ENCODE measurements at regions not wholly inside any gene's neighbourhood (a gene's known extent, or its start where the extent isn't known, plus 50 kb on each side); places are given as distances from the start of the nearest gene placed in this dataset.

- Histone ChIP-seq H3K4ac (ENCODE audit: low read depth, low read length) (no peak overlapping the region), H4K12ac (ENCODE audit: low read depth, low read length) (no peak overlapping the region), H2AFZ (ENCODE audit: insufficient read depth, low read length, poor library complexity) (no peak overlapping the region), H2AK5ac (ENCODE audit: low read length) (no peak overlapping the region), H2BK120ac (ENCODE audit: insufficient read depth, low read length, poor library complexity) (no peak overlapping the region), H4K91ac (ENCODE audit: low read depth, low read length) (no peak overlapping the region), H3K36me3 (ENCODE audit: control insufficient read depth in 1 of 2, insufficient read depth in 2 of 2, low read length in 2 of 2) (no peaks in the 10 kb centered on the region), H3K79me1 (ENCODE audit: low read length) (peaks cover 4% of the 10 kb centered on the region), H3K27ac (ENCODE audit: low read depth, low read length) (peak overlapping the region; percentile 43), H3K79me2 (ENCODE audit: control insufficient read depth, insufficient read depth, low read length, poor library complexity) (no peaks in the 10 kb centered on the region), H3K4me3 (ENCODE audit: low read depth, low read length) (no peak overlapping the region), H3K14ac (ENCODE audit: low read length) (no peak overlapping the region), H3K27me3 (ENCODE audit: insufficient read depth, low read length) (no peaks in the 10 kb centered on the region), H2BK12ac (ENCODE audit: low read length) (no peak overlapping the region), H3K9ac (ENCODE audit: low read length) (no peak overlapping the region), H2BK5ac (ENCODE audit: low read depth, low read length, poor library complexity) (no peak overlapping the region), H3K4me1 (ENCODE audit: control insufficient read depth in 1 of 2, insufficient read depth in 2 of 2, low read length in 2 of 2) (peaks cover 0 to 2% of the 10 kb centered on the region in 2 experiments), H3K4me2 (ENCODE audit: low read length) (no peak overlapping the region), H3K23ac (ENCODE audit: low read length) (no peak overlapping the region), H3K18ac (ENCODE audit: low read length) (no peak overlapping the region), H4K8ac (ENCODE audit: low read depth, low read length) (no peak overlapping the region), H3K9me3 (ENCODE audit: insufficient read depth, low read depth, low read length) (no peaks in the 10 kb centered on the region)
- WGBS (ENCODE audit: extremely low coverage, insufficient coverage, insufficient read length): no CpG with 5 or more reads among the region's 3 CpGs
- no peak for DNase-seq
These were observed 735.4 kb downstream of the LTN1 start for GRCh38 chr21:28257276-28257675.

DNA sequence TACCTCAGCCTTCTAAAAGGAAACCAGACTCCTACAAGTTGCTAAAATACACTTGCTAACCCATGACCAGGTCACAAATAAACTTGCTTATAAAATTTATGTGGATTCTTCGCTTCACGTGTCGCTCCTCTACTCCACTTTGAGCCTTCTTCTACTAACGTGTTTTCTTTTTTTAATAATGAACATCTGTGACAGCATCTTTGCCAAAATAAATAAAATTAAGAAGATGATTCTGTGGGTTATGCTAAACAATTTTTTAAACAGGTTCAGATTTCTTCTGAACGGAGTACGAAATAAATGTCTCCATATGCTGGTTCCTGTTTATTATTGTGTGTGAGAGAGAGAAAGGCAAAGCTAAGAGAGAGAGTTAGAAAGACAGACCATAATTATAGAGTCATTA, 735.8 kb downstream of the LTN1 start:
- no peaks in the 10 kb centered on the region for H3K36me3 ChIP-seq (ENCODE audit: control insufficient read depth in 1 of 2, insufficient read depth in 2 of 2, low read length in 2 of 2)
- peaks cover 0 to 2% of the 10 kb centered on the region in 2 experiments for H3K4me1 ChIP-seq (ENCODE audit: control insufficient read depth in 1 of 2, insufficient read depth in 2 of 2, low read length in 2 of 2)
- H3K9ac ChIP-seq (ENCODE audit: low read length): no peak overlapping the region
- H2BK120ac ChIP-seq (ENCODE audit: insufficient read depth, low read length, poor library complexity): no peak overlapping the region
- H4K12ac ChIP-seq (ENCODE audit: low read depth, low read length): no peak overlapping the region
- no peak overlapping the region for H2AFZ ChIP-seq (ENCODE audit: insufficient read depth, low read length, poor library complexity)
- H2AK5ac ChIP-seq (ENCODE audit: low read length): no peak overlapping the region
- no peak overlapping the region for H3K18ac ChIP-seq (ENCODE audit: low read length)
- H3K27me3 ChIP-seq (ENCODE audit: insufficient read depth, low read length): no peaks in the 10 kb centered on the region
- H2BK12ac ChIP-seq (ENCODE audit: low read length): no peak overlapping the region
- DNase-seq: no peak
- H3K4me3 ChIP-seq (ENCODE audit: low read depth, low read length): no peak overlapping the region
- H3K4ac ChIP-seq (ENCODE audit: low read depth, low read length): no peak overlapping the region
- H3K27ac ChIP-seq (ENCODE audit: low read depth, low read length): peak overlapping the region; percentile 74
- H3K79me1 ChIP-seq (ENCODE audit: low read length): peaks cover 4% of the 10 kb centered on the region
- H4K8ac ChIP-seq (ENCODE audit: low read depth, low read length): no peak overlapping the region
- no peaks in the 10 kb centered on the region for H3K9me3 ChIP-seq (ENCODE audit: insufficient read depth, low read depth, low read length)
- no peak overlapping the region for H3K23ac ChIP-seq (ENCODE audit: low read length)
- WGBS (ENCODE audit: extremely low coverage, insufficient coverage, insufficient read length): no CpG with 5 or more reads among the region's 6 CpGs
- no peaks in the 10 kb centered on the region for H3K79me2 ChIP-seq (ENCODE audit: control insufficient read depth, insufficient read depth, low read length, poor library complexity)
- H4K91ac ChIP-seq (ENCODE audit: low read depth, low read length): no peak overlapping the region
- no peak overlapping the region for H3K4me2 ChIP-seq (ENCODE audit: low read length)
- H2BK5ac ChIP-seq (ENCODE audit: low read depth, low read length, poor library complexity): no peak overlapping the region
- no peak overlapping the region for H3K14ac ChIP-seq (ENCODE audit: low read length)

DNA sequence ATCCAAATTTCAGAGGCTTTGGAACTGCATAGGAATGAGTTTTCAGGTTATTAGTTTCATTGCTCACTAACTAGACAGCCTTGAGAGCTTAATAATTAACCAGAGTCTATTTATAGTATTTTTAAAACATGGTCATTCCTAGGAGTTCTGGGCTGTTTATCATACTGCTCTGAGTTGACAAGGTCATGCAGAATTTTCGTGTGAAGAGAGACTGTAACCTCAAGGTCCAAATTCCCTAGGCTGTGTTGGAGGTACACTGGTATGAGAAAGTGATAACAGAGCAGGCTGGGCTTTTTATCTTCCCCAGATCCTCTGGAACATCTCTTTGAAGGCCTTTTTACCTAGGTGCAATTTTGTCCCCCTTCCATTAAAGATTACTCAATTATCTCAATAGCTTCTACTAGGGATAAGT, 736.3 kb downstream of the LTN1 start:
- no peak for DNase-seq
- Histone ChIP-seq H3K23ac (ENCODE audit: low read length) (no peak overlapping the region), H3K4me1 (ENCODE audit: control insufficient read depth in 1 of 2, insufficient read depth in 2 of 2, low read length in 2 of 2) (peaks cover 0 to 2% of the 10 kb centered on the region in 2 experiments), H4K12ac (ENCODE audit: low read depth, low read length) (no peak overlapping the region), H3K4me3 (ENCODE audit: low read depth, low read length) (no peak overlapping the region), H3K79me2 (ENCODE audit: control insufficient read depth, insufficient read depth, low read length, poor library complexity) (no peaks in the 10 kb centered on the region), H3K27ac (ENCODE audit: low read depth, low read length) (peak overlapping the region; percentile 74), H3K9ac (ENCODE audit: low read length) (no peak overlapping the region), H4K8ac (ENCODE audit: low read depth, low read length) (no peak overlapping the region), H3K14ac (ENCODE audit: low read length) (no peak overlapping the region), H2BK120ac (ENCODE audit: insufficient read depth, low read length, poor library complexity) (no peak overlapping the region), H4K91ac (ENCODE audit: low read depth, low read length) (no peak overlapping the region), H3K36me3 (ENCODE audit: control insufficient read depth in 1 of 2, insufficient read depth in 2 of 2, low read length in 2 of 2) (no peaks in the 10 kb centered on the region), H2BK5ac (ENCODE audit: low read depth, low read length, poor library complexity) (no peak overlapping the region), H3K18ac (ENCODE audit: low read length) (no peak overlapping the region), H3K4me2 (ENCODE audit: low read length) (no peak overlapping the region), H3K9me3 (ENCODE audit: insufficient read depth, low read depth, low read length) (no peaks in the 10 kb centered on the region), H3K4ac (ENCODE audit: low read depth, low read length) (no peak overlapping the region), H2AK5ac (ENCODE audit: low read length) (no peak overlapping the region), H3K27me3 (ENCODE audit: insufficient read depth, low read length) (no peaks in the 10 kb centered on the region), H2BK12ac (ENCODE audit: low read length) (no peak overlapping the region), H2AFZ (ENCODE audit: insufficient read depth, low read length, poor library complexity) (no peak overlapping the region), H3K79me1 (ENCODE audit: low read length) (peaks cover 4% of the 10 kb centered on the region)
- no CpG with 5 or more reads among the region's 1 CpG for WGBS (ENCODE audit: extremely low coverage, insufficient coverage, insufficient read length)

- no peak overlapping the region for H3K23ac ChIP-seq (ENCODE audit: low read length)
- peaks cover 0 to 2% of the 10 kb centered on the region in 2 experiments for H3K4me1 ChIP-seq (ENCODE audit: control insufficient read depth in 1 of 2, insufficient read depth in 2 of 2, low read length in 2 of 2)
- H2BK120ac ChIP-seq (ENCODE audit: insufficient read depth, low read length, poor library complexity): no peak overlapping the region
- H2BK5ac ChIP-seq (ENCODE audit: low read depth, low read length, poor library complexity): no peak overlapping the region
- no peak overlapping the region for H3K18ac ChIP-seq (ENCODE audit: low read length)
- H2AFZ ChIP-seq (ENCODE audit: insufficient read depth, low read length, poor library complexity): no peak overlapping the region
- H3K36me3 ChIP-seq (ENCODE audit: control insufficient read depth in 1 of 2, insufficient read depth in 2 of 2, low read length in 2 of 2): no peaks in the 10 kb centered on the region
- H4K12ac ChIP-seq (ENCODE audit: low read depth, low read length): no peak overlapping the region
- no peak for DNase-seq
- no peak overlapping the region for H4K8ac ChIP-seq (ENCODE audit: low read depth, low read length)
- WGBS (ENCODE audit: extremely low coverage, insufficient coverage, insufficient read length): no CpG with 5 or more reads among the region's 5 CpGs
- no peak overlapping the region for H3K4me2 ChIP-seq (ENCODE audit: low read length)
- no peak overlapping the region for H3K4ac ChIP-seq (ENCODE audit: low read depth, low read length)
- H3K9ac ChIP-seq (ENCODE audit: low read length): no peak overlapping the region
- H3K27me3 ChIP-seq (ENCODE audit: insufficient read depth, low read length): no peaks in the 10 kb centered on the region
- H3K79me1 ChIP-seq (ENCODE audit: low read length): peaks cover 4% of the 10 kb centered on the region
- H3K4me3 ChIP-seq (ENCODE audit: low read depth, low read length): no peak overlapping the region
- H2BK12ac ChIP-seq (ENCODE audit: low read length): peak overlapping the region; percentile 94
- H3K79me2 ChIP-seq (ENCODE audit: control insufficient read depth, insufficient read depth, low read length, poor library complexity): no peaks in the 10 kb centered on the region
- no peak overlapping the region for H3K27ac ChIP-seq (ENCODE audit: low read depth, low read length)
- H4K91ac ChIP-seq (ENCODE audit: low read depth, low read length): peak overlapping the region; percentile 68
- no peaks in the 10 kb centered on the region for H3K9me3 ChIP-seq (ENCODE audit: insufficient read depth, low read depth, low read length)
- no peak overlapping the region for H2AK5ac ChIP-seq (ENCODE audit: low read length)
- H3K14ac ChIP-seq (ENCODE audit: low read length): no peak overlapping the region
These were observed 738.7 kb downstream of the LTN1 start for GRCh38 chr21:28253961-28254360.
